ENCODE measurements at regions not wholly inside any gene's neighbourhood (a gene's known extent, or its start where the extent isn't known, plus 50 kb on each side); places are given as distances from the start of the nearest gene placed in this dataset.

DNA sequence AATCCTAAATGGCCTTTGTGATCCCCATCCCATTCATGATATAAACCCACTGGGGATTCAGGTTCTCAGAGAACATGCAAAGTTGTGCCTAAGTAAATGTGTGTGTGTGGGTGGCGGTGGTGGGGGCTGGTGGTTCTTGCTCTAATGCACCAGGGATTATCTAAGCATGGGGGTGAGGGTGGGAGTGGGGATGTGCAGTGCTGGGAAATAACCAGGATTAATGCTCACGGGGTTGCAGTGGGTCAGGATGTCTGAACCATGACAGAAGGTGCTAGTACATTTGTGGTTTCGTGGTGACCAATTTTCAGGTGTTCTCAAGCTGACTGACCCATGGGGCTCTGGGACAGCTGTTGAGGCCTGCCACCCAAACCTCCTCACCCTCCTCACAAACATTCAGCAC, 101.0 kb downstream of the ZNF608 start:
- 94% methylated on average over 3 of the region's 3 CpGs for WGBS
- no peak for TF ChIP-seq HNF4A (conservative IDR thresholded peaks at IDR 0.05)
- TF ChIP-seq, protein P1, sequence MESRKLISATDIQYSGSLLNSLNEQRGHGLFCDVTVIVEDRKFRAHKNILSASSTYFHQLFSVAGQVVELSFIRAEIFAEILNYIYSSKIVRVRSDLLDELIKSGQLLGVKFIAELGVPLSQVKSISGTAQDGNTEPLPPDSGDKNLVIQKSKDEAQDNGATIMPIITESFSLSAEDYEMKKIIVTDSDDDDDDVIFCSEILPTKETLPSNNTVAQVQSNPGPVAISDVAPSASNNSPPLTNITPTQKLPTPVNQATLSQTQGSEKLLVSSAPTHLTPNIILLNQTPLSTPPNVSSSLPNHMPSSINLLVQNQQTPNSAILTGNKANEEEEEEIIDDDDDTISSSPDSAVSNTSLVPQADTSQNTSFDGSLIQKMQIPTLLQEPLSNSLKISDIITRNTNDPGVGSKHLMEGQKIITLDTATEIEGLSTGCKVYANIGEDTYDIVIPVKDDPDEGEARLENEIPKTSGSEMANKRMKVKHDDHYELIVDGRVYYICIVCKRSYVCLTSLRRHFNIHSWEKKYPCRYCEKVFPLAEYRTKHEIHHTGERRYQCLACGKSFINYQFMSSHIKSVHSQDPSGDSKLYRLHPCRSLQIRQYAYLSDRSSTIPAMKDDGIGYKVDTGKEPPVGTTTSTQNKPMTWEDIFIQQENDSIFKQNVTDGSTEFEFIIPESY (IDR thresholded peaks at IDR 0.05): no peak
- no peak for TF ChIP-seq RXRA (IDR thresholded peaks at IDR 0.05)
- no peak for TF ChIP-seq EGR1 (IDR thresholded peaks at IDR 0.05; ENCODE audit: low read depth in 2 of 2)
- no peak for TF ChIP-seq YY1 (IDR thresholded peaks at IDR 0.05)
- no peak for TF ChIP-seq SP1 (IDR thresholded peaks at IDR 0.05)
- TF ChIP-seq, protein P2, sequence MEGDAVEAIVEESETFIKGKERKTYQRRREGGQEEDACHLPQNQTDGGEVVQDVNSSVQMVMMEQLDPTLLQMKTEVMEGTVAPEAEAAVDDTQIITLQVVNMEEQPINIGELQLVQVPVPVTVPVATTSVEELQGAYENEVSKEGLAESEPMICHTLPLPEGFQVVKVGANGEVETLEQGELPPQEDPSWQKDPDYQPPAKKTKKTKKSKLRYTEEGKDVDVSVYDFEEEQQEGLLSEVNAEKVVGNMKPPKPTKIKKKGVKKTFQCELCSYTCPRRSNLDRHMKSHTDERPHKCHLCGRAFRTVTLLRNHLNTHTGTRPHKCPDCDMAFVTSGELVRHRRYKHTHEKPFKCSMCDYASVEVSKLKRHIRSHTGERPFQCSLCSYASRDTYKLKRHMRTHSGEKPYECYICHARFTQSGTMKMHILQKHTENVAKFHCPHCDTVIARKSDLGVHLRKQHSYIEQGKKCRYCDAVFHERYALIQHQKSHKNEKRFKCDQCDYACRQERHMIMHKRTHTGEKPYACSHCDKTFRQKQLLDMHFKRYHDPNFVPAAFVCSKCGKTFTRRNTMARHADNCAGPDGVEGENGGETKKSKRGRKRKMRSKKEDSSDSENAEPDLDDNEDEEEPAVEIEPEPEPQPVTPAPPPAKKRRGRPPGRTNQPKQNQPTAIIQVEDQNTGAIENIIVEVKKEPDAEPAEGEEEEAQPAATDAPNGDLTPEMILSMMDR (IDR thresholded peaks at IDR 0.05; ENCODE audit: low read depth, low read length, missing input control): no peak
- TF ChIP-seq NR2F2 (IDR thresholded peaks at IDR 0.05): no peak
- TF ChIP-seq RAD21 (IDR thresholded peaks at IDR 0.05): no peak
- TF ChIP-seq HNF4G (IDR thresholded peaks at IDR 0.05): no peak
- TF ChIP-seq, protein P3, sequence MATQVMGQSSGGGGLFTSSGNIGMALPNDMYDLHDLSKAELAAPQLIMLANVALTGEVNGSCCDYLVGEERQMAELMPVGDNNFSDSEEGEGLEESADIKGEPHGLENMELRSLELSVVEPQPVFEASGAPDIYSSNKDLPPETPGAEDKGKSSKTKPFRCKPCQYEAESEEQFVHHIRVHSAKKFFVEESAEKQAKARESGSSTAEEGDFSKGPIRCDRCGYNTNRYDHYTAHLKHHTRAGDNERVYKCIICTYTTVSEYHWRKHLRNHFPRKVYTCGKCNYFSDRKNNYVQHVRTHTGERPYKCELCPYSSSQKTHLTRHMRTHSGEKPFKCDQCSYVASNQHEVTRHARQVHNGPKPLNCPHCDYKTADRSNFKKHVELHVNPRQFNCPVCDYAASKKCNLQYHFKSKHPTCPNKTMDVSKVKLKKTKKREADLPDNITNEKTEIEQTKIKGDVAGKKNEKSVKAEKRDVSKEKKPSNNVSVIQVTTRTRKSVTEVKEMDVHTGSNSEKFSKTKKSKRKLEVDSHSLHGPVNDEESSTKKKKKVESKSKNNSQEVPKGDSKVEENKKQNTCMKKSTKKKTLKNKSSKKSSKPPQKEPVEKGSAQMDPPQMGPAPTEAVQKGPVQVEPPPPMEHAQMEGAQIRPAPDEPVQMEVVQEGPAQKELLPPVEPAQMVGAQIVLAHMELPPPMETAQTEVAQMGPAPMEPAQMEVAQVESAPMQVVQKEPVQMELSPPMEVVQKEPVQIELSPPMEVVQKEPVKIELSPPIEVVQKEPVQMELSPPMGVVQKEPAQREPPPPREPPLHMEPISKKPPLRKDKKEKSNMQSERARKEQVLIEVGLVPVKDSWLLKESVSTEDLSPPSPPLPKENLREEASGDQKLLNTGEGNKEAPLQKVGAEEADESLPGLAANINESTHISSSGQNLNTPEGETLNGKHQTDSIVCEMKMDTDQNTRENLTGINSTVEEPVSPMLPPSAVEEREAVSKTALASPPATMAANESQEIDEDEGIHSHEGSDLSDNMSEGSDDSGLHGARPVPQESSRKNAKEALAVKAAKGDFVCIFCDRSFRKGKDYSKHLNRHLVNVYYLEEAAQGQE (IDR thresholded peaks at IDR 0.05): no peak
- no peak for TF ChIP-seq FOXA1 (IDR thresholded peaks at IDR 0.05)
- no peak for TF ChIP-seq TAF1 (conservative IDR thresholded peaks at IDR 0.05)
- Histone ChIP-seq H3K27ac (ENCODE audit: low read depth in 1 of 2, low read length in 2 of 2) (no peak overlapping the region), H3K9me3 (ENCODE audit: control insufficient read depth in 4 of 4, low read length in 3 of 4) (no peaks in the 10 kb centered on the region), H3K4me1 (ENCODE audit: control insufficient read depth in 4 of 4, insufficient read depth in 4 of 4, low read length in 3 of 4) (peaks cover 0 to 26% (median 13%) of the 10 kb centered on the region in 4 donors), H3K4me3 (ENCODE audit: low read depth in 1 of 3, low read length in 3 of 3) (no peak overlapping the region), H3K27me3 (ENCODE audit: control insufficient read depth in 4 of 4, insufficient read depth in 4 of 4, low read length in 3 of 4) (no peaks in the 10 kb centered on the region), H3K36me3 (ENCODE audit: control insufficient read depth in 4 of 4, insufficient read depth in 3 of 4, low read depth in 1 of 4, low read length in 3 of 4) (peaks cover 0 to 3% (median 0%) of the 10 kb centered on the region in 4 donors), H3K9ac (ENCODE audit: low read depth in 1 of 2, low read length in 2 of 2) (no peak overlapping the region)
- DNase-seq (ENCODE audit: low spot score): no peak

DNA sequence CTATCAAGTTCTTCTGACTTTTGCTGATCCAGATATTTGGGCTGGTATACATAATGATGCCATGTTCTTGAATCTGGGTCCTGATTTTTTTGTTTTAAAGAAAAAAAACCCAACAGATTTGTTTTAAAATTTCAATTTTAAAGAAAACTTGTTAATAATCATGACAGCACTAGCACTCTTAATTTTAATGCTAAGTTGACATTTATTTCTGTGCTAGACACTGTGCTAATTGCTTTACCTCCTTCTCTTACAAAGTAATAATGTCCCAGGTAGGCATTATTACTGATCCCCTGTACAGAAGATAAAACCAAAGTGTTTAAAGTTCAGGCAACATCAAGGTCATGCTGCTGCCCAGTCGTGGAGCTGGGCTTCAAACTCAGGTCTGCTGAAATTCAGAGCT, 101.9 kb downstream of the ZNF608 start:
- no peaks in the 10 kb centered on the region for H3K9me3 ChIP-seq (ENCODE audit: control insufficient read depth in 4 of 4, low read length in 3 of 4)
- DNase-seq (ENCODE audit: low spot score): no peak
- peaks cover 0 to 3% (median 0%) of the 10 kb centered on the region in 4 donors for H3K36me3 ChIP-seq (ENCODE audit: control insufficient read depth in 4 of 4, insufficient read depth in 3 of 4, low read depth in 1 of 4, low read length in 3 of 4)
- peaks cover 0 to 23% (median 11%) of the 10 kb centered on the region in 4 donors for H3K4me1 ChIP-seq (ENCODE audit: control insufficient read depth in 4 of 4, insufficient read depth in 4 of 4, low read length in 3 of 4)
- H3K27ac ChIP-seq (ENCODE audit: low read depth in 1 of 2, low read length in 2 of 2): no peak overlapping the region
- H3K9ac ChIP-seq (ENCODE audit: low read depth in 1 of 2, low read length in 2 of 2): no peak overlapping the region
- no peaks in the 10 kb centered on the region for H3K27me3 ChIP-seq (ENCODE audit: control insufficient read depth in 4 of 4, insufficient read depth in 4 of 4, low read length in 3 of 4)
- H3K4me3 ChIP-seq (ENCODE audit: low read depth in 1 of 3, low read length in 3 of 3): no peak overlapping the region
- WGBS: 33% methylated on average over 1 of the region's 1 CpG
- TF ChIP-seq EGR1 (IDR thresholded peaks at IDR 0.05; ENCODE audit: low read depth in 2 of 2) (no peak), GABPA (IDR thresholded peaks at IDR 0.05 in 1 of 2, conservative IDR thresholded peaks at IDR 0.05 in 1 of 2) (no peak), YY1 (IDR thresholded peaks at IDR 0.05) (no peak), RAD21 (IDR thresholded peaks at IDR 0.05) (no peak), TAF1 (conservative IDR thresholded peaks at IDR 0.05) (no peak), FOXA1 (IDR thresholded peaks at IDR 0.05) (no peak), JUND (IDR thresholded peaks at IDR 0.05) (no peak), HNF4G (IDR thresholded peaks at IDR 0.05) (no peak), RXRA (IDR thresholded peaks at IDR 0.05) (no peak), FOXA2 (IDR thresholded peaks at IDR 0.05) (no peak), NR2F2 (IDR thresholded peaks at IDR 0.05) (no peak), SP1 (IDR thresholded peaks at IDR 0.05) (no peak)
- TF ChIP-seq, protein P2 (IDR thresholded peaks at IDR 0.05; ENCODE audit: low read depth, low read length, missing input control): no peak
- TF ChIP-seq, protein P4, sequence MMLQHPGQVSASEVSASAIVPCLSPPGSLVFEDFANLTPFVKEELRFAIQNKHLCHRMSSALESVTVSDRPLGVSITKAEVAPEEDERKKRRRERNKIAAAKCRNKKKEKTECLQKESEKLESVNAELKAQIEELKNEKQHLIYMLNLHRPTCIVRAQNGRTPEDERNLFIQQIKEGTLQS (IDR thresholded peaks at IDR 0.05): no peak
- TF ChIP-seq, protein P1 (IDR thresholded peaks at IDR 0.05): no peak
- TF ChIP-seq, protein P5, sequence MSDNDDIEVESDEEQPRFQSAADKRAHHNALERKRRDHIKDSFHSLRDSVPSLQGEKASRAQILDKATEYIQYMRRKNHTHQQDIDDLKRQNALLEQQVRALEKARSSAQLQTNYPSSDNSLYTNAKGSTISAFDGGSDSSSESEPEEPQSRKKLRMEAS (IDR thresholded peaks at IDR 0.05): no peak
